ENCODE measurements at regions not wholly inside any gene's neighbourhood (a gene's known extent, or its start where the extent isn't known, plus 50 kb on each side); places are given as distances from the start of the nearest gene placed in this dataset.

- Histone ChIP-seq H3K4me3 (no peak overlapping the region), H3K79me2 (ENCODE audit: low read depth) (no peaks in the 10 kb centered on the region), H3K4me2 (no peak overlapping the region), H3K36me3 (ENCODE audit: low read depth) (no peaks in the 10 kb centered on the region), H3K27ac (no peak overlapping the region), H4K20me1 (ENCODE audit: insufficient read depth) (no peaks in the 10 kb centered on the region), H3K9me3 (ENCODE audit: insufficient read depth, low read depth) (peaks cover 15% of the 10 kb centered on the region; the same call in 1 of the 2 replicates), H3K4me1 (replicated peaks; ENCODE audit: insufficient read depth) (peaks cover 6% of the 10 kb centered on the region; the same call in 1 of the 2 replicates), H3K9me2 (ENCODE audit: insufficient read depth) (no peaks in the 10 kb centered on the region), H3K27me3 (ENCODE audit: insufficient read depth, low read depth) (peaks cover 4% of the 10 kb centered on the region; the same call in 1 of the 2 replicates), H3F3A (ENCODE audit: insufficient read depth, low read depth) (peaks cover 14% of the 10 kb centered on the region; the same call in 1 of the 2 replicates), H2AFZ (no peak overlapping the region)
- TF ChIP-seq CTCF (conservative IDR thresholded peaks at IDR 0.05) = peak; percentile 88
- TF ChIP-seq EZH2 (IDR thresholded peaks at IDR 0.05; ENCODE audit: low read depth) = no peak
- intact Hi-C loops (cut with micrococcal nuclease; ENCODE audit: unreplicated experiment) = loop anchor here (1.0 kb wide), 2 partner anchors 228 to 261 kb away; no protein-coding TSS in a partner anchor
- CTCF ChIA-PET = interaction anchor here (0.5 to 1.7 kb wide), 11 partner anchors 10 to 808 kb away, joined by 3 to 22 read pairs (median 5); partner anchors contain the start of gene CLASP1
- peak; percentile 60 to 68 for DNase-seq
- POLR2A ChIA-PET (ENCODE audit: unreplicated experiment) = interaction anchor here (0.6 to 0.7 kb wide), 2 partner anchors 207 to 261 kb away, joined by 3 read pairs; no protein-coding TSS in a partner anchor
- BruUV-seq (replicated peaks) = no TSS peak
These were observed 189.5 kb downstream of the TFCP2L1 start for GRCh38 chr2:121095257-121096080.

GRCh38 chr2:121096611-121097010 is 188.4 kb downstream of the TFCP2L1 start:
- Histone ChIP-seq H3K27ac (no peak overlapping the region), H4K20me1 (ENCODE audit: insufficient read depth) (no peaks in the 10 kb centered on the region), H3K36me3 (ENCODE audit: low read depth) (no peaks in the 10 kb centered on the region), H3K27me3 (ENCODE audit: insufficient read depth, low read depth) (peaks cover 16% of the 10 kb centered on the region; the same call in 1 of the 2 replicates), H3F3A (ENCODE audit: insufficient read depth, low read depth) (peaks cover 10% of the 10 kb centered on the region; the same call in 1 of the 2 replicates), H3K9me2 (ENCODE audit: insufficient read depth) (no peaks in the 10 kb centered on the region), H3K4me1 (replicated peaks; ENCODE audit: insufficient read depth) (peaks cover 4% of the 10 kb centered on the region; the same call in 1 of the 2 replicates), H3K4me3 (no peak overlapping the region), H2AFZ (no peak overlapping the region), H3K9me3 (ENCODE audit: insufficient read depth, low read depth) (peaks cover 14% of the 10 kb centered on the region; the same call in 1 of the 2 replicates), H3K79me2 (ENCODE audit: low read depth) (no peaks in the 10 kb centered on the region), H3K4me2 (no peak overlapping the region)
- no TSS peak for BruUV-seq (replicated peaks)
- no peak for DNase-seq
- intact Hi-C loops (cut with micrococcal nuclease; ENCODE audit: unreplicated experiment) = no loop called here
- ChIA-PET CTCF (interaction anchor here (0.7 to 1.5 kb wide), 3 partner anchors 88 to 259 kb away, joined by 3 to 8 read pairs (median 3); no protein-coding TSS in a partner anchor), POLR2A (ENCODE audit: unreplicated experiment) (interaction anchor here (0.6 kb wide), 1 partner anchor 780 kb away, joined by 3 read pairs; no protein-coding TSS in a partner anchor)
- TF ChIP-seq CTCF (conservative IDR thresholded peaks at IDR 0.05) = no peak
- TF ChIP-seq EZH2 (IDR thresholded peaks at IDR 0.05; ENCODE audit: low read depth) = no peak

GRCh38 chr2:121098556-121098955 is 186.4 kb downstream of the TFCP2L1 start:
- no TSS peak for BruUV-seq (replicated peaks)
- ChIA-PET POLR2A (ENCODE audit: unreplicated experiment) (no interaction called here), CTCF (interaction anchor here (1.1 to 1.6 kb wide), 2 partner anchors 30 kb away, joined by 5 to 6 read pairs; no protein-coding TSS in a partner anchor)
- H3K79me2 ChIP-seq (ENCODE audit: low read depth) = no peaks in the 10 kb centered on the region
- H3K36me3 ChIP-seq (ENCODE audit: low read depth) = no peaks in the 10 kb centered on the region
- no peak for DNase-seq
- no peak overlapping the region for H3K27ac ChIP-seq
- intact Hi-C loops (cut with micrococcal nuclease; ENCODE audit: unreplicated experiment) = no loop called here
- H3K9me3 ChIP-seq (ENCODE audit: insufficient read depth, low read depth) = no peaks in the 10 kb centered on the region
- no peaks in the 10 kb centered on the region for H3K9me2 ChIP-seq (ENCODE audit: insufficient read depth)
- no peak overlapping the region for H2AFZ ChIP-seq
- TF ChIP-seq EZH2 (IDR thresholded peaks at IDR 0.05; ENCODE audit: low read depth) = no peak
- TF ChIP-seq CTCF (conservative IDR thresholded peaks at IDR 0.05) = no peak
- H3K4me1 ChIP-seq (replicated peaks; ENCODE audit: insufficient read depth) = no peaks in the 10 kb centered on the region
- H3K27me3 ChIP-seq (ENCODE audit: insufficient read depth, low read depth) = peaks cover 29% of the 10 kb centered on the region; the same call in 1 of the 2 replicates
- H3F3A ChIP-seq (ENCODE audit: insufficient read depth, low read depth) = no peaks in the 10 kb centered on the region
- no peaks in the 10 kb centered on the region for H4K20me1 ChIP-seq (ENCODE audit: insufficient read depth)
- H3K4me3 ChIP-seq = no peak overlapping the region
- H3K4me2 ChIP-seq = no peak overlapping the region
